ENCODE measurements at regions not wholly inside any gene's neighbourhood (a gene's known extent, or its start where the extent isn't known, plus 50 kb on each side); places are given as distances from the start of the nearest gene placed in this dataset.
"Not testable (repeated sequence)": the region's sequence is repeated elsewhere in the genome, so short reads cannot be mapped to it uniquely, and the experiment has no call there.

DNA sequence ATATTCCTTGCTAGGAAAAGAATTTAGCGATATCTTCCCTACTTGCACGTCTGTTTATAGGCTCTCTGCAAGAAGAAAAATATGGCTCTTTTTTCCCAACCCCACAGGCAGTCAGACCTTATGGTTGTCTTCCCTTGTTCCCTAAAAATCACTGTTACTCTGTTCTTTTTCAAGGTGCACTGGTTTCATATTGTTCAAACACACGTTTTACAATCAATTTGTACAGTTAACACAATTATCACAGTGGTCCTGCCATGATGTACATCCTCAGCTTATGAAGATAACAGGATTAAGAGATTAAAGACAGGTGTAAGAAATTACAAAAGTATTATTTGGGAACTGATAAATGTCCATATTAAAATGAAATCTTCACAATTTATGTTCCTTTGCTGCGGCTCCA is 51.7 kb upstream of the MORC3 start:
- peaks cover 5 to 28% (median 9%) of the 10 kb centered on the region in 4 experiments for H3K36me3 ChIP-seq (ENCODE audit: control insufficient read depth in 4 of 4, insufficient read depth in 4 of 4, low read length in 3 of 4)
- WGBS (ENCODE audit: insufficient coverage) = 100% methylated on average over 1 of the region's 4 CpGs

More for the DNA sequence above, 51.7 kb upstream of the MORC3 start:
- H3K4me3 ChIP-seq (ENCODE audit: control insufficient read depth in 1 of 7, extremely low read depth in 1 of 7, insufficient read depth in 4 of 7, low read depth in 2 of 7, low read length in 6 of 7); POLR2A ChIA-PET; DNase-seq; H3K27ac ChIP-seq (ENCODE audit: insufficient read depth in 1 of 2, low read depth in 1 of 2, low read length in 2 of 2, poor library complexity in 1 of 2, severe bottlenecking in 2 of 2); H3K27me3 ChIP-seq (replicated peaks in 2 of 5; ENCODE audit: control insufficient read depth in 4 of 5, insufficient read depth in 5 of 5, low read length in 4 of 5); H3K4me1 ChIP-seq (ENCODE audit: control extremely low read depth in 1 of 4, control insufficient read depth in 4 of 4, insufficient read depth in 4 of 4, low read length in 3 of 4): not testable (repeated sequence)
- H3K9me3 ChIP-seq (ENCODE audit: control extremely low read depth in 1 of 5, control insufficient read depth in 4 of 5, insufficient read depth in 2 of 5, low read depth in 1 of 5, low read length in 4 of 5) = peaks cover 0 to 11% (median 10%) of the 10 kb centered on the region in 5 experiments
- CTCF ChIA-PET = interaction anchor here (1.0 kb wide), 1 partner anchor 143 kb away, joined by 3 read pairs; no protein-coding TSS in a partner anchor
